HFF-Myc (cell line): ENCODE measurements at regions not wholly inside any gene's neighbourhood (a gene's known extent, or its start where the extent isn't known, plus 50 kb on each side); places are given as distances from the start of the nearest gene placed in this dataset.

Source experiments
- DNase-seq: peaks from one replicate; pipeline ENCODE4 v3.0.0-alpha.2; 2011; ENCODE audit warnings: low read depth; ENCODE audit errors: extremely low read depth
- H3K4me3 ChIP-seq: replicated peaks from 2 replicates; pipeline ENCODE4 v1.5.1; 2011; ENCODE audit warnings: low read depth, mild to moderate bottlenecking, control low read depth, low read length
- TF ChIP-seq, protein P1 (sequence below): IDR thresholded peaks from 2 replicates; pipeline ENCODE4 v1.5.1; 2012; ENCODE audit warnings: mild to moderate bottlenecking, low read depth, low read length, control low read depth; ENCODE audit errors: missing control alignments

DNA sequence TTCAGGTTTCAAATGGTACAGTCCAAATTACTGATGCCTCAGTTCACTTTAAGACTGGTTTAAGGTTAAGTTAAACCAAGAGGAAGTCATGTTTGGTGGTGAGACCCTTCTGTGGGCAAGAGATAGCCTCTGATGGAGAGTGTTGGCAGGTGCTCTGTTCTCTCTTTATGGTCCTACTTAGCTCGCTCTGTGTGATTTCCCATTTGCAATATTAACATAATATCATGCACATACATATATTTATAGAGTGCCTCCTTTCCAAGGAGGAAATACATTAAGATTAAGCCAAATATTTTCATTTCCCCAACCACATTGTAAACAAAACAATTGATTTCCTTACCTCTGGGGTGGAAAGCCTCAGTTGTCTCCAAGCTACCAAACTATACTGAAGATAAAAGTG is 222.4 kb downstream of the PIK3C3 start:
- TF ChIP-seq, protein P1, sequence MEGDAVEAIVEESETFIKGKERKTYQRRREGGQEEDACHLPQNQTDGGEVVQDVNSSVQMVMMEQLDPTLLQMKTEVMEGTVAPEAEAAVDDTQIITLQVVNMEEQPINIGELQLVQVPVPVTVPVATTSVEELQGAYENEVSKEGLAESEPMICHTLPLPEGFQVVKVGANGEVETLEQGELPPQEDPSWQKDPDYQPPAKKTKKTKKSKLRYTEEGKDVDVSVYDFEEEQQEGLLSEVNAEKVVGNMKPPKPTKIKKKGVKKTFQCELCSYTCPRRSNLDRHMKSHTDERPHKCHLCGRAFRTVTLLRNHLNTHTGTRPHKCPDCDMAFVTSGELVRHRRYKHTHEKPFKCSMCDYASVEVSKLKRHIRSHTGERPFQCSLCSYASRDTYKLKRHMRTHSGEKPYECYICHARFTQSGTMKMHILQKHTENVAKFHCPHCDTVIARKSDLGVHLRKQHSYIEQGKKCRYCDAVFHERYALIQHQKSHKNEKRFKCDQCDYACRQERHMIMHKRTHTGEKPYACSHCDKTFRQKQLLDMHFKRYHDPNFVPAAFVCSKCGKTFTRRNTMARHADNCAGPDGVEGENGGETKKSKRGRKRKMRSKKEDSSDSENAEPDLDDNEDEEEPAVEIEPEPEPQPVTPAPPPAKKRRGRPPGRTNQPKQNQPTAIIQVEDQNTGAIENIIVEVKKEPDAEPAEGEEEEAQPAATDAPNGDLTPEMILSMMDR: no peak
- no peak overlapping the region for H3K4me3 ChIP-seq
- no peak for DNase-seq

DNA sequence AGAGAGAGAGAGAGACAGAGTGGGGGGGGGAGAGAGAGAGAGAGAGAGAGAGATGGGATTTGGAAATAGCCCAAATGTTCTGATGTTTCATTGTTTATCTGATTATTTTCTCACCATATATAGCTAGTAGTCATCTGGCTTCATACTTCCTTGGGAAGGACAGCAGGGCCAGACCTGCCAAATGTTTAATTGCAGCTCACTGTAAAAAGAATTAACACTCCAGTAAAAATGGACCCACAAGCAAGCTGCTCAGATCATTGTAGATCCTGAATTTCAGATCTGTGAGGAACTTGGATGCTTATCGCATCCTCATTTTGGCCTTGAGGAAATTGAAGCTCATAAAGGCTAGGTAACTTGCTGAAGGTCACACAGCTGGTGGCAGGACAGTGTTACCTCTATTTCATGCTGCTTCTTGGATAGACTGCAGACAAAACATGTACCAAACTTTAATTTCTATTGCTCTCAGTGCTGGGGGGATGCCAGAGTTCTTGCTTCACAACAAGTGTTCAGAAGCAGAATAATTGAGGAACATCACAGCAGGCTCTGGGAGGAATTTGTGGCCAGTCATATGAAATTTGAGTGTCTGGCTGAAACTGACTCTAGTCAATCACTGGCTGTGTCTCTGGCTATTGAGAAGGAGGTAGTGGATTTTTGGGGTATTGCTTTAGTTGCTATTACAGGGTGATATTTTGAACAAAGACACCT is 223.5 kb downstream of the PIK3C3 start:
- TF ChIP-seq, protein P1: no peak
- no peak overlapping the region for H3K4me3 ChIP-seq
- DNase-seq: no peak

DNA sequence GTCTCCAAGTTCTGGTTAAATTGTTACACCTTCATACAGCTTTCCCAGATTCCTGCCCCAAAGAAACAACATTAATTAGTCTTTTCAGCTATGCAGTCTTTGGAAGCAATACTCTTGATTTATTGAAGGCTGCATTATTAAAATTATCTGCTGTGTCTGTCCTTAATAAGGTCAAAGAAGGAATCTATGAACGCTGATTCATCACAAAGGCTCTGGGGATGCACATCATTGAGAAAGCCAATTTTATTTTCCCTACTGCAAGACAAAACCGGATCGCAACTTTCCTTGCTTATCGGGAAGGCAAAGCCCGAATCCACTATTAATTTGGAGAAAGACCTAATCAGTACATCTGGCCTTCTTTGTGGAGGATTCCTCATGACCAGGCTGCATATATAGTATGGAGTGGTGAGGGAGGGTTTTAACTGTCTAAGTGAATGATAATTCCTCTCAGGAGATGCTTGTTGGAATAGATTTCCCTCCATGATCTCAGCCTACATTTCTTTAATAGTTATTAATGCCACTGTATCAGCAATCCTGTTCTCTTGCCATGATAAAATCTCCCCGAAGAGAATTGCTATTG is 224.6 kb downstream of the PIK3C3 start:
- no peak for DNase-seq
- H3K4me3 ChIP-seq: no peak overlapping the region
- TF ChIP-seq, protein P1: no peak

DNA sequence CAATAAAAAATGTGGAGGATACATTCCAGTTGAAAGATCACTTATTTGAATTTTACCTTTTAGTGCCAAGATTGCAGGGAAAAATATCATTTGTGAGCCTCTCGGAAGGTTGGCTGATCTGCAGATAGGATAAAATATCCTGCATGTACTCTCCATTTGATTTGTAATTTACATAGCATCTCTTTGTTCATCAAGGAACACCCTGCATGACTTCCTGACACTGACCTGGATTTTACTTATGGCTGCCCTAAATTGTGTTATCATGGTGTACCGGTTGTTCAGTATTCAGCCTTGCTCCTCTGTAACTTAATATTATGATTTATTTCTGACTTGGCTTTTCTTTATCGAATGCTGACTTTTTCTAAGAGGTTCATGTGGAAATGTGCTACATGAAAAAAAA is 226.4 kb downstream of the PIK3C3 start:
- TF ChIP-seq, protein P1: no peak
- no peak for DNase-seq

DNA sequence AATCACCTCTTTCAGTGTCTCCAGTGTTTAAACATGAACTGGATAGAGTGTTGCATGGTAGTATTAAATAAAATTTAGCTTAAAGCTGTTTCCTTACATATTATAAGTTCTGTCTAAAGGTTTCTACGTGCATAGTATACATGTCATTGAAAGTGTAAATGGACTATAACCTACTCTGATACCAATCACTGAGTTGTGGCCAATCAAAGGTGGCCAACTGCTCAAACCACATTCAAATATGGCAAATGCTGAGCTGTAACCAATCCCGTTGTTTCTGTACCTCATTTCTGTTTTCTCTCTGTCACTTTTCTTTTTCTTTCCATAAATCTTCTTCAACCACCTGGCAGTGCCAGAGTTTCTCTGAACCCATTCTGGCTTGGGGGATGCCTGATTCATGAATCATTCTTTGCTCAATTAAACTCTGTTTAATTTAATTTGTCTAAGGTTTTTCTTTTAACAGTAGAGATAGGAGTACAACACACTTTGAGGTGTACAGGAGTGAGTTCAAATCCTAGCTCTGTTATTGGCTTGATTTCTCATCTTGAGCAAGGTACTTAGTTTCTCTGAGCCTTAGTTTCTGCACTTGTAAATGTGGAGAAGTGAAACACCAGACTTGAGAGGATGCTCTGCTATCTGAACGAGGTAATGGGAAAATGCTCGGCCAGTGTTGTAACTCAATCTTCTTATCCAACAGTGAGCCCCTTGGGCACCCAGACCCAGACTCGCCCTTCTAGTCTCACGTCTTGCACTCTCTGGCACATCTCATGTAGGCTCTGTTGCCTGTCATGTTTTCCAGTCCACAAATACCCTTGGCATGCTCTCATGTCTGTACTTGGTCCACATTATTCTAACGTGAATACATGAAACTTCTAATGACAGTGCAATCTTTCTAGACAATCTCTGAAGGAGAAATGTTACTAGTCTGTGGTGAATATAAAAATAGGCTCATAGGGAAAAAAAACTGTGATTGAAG is 228.0 kb downstream of the PIK3C3 start:
- no peak overlapping the region for H3K4me3 ChIP-seq
- TF ChIP-seq, protein P1: no peak
- no peak for DNase-seq

More for the DNA sequence above, 226.4 kb downstream of the PIK3C3 start:
- H3K4me3 ChIP-seq: no peak overlapping the region

DNA sequence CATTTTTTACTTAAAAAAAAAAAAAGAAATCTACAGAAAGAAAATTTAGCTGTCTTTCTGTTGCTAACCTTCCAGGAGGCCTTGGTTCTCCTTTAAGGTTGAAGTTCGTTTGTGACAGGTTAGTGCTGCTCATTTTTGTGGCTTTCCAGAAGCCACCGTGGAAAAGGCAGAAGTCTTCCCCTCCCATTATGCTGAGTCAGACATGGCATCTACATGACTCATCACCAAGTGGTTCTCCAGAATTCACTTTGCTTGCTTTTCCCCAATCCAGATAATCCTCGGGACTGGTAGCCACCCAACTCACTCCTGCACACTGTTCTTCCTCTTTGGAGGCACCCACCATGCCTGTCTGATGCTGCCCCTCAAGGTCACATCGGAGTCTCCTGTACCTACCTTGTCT is 228.7 kb downstream of the PIK3C3 start:
- TF ChIP-seq, protein P1: no peak
- no peak overlapping the region for H3K4me3 ChIP-seq
- peak; percentile 63 for DNase-seq
